ENCODE measurements at regions not wholly inside any gene's neighbourhood (a gene's known extent, or its start where the extent isn't known, plus 50 kb on each side); places are given as distances from the start of the nearest gene placed in this dataset.

DNA sequence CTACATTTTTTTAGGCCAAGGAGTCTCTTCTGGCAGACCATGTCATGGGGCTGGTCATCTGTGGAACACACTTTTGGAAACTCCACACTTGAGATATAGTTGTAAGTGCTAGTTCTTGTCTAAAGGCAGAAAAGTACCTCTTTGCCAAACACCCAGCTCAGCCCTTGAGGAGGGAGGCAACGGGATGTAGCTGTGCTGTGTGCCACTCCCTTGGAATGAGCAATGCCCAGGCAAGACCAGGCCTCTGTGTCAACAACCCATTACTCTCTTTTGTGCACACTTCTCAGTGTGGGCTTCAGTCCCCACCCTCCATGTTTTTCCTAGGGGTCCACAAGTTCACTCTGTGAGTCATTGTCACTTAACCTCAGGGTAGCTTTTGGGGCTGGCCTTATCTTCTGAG is 528.3 kb upstream of the CFAP20DC start:
- no peak for FAIRE-seq

DNA sequence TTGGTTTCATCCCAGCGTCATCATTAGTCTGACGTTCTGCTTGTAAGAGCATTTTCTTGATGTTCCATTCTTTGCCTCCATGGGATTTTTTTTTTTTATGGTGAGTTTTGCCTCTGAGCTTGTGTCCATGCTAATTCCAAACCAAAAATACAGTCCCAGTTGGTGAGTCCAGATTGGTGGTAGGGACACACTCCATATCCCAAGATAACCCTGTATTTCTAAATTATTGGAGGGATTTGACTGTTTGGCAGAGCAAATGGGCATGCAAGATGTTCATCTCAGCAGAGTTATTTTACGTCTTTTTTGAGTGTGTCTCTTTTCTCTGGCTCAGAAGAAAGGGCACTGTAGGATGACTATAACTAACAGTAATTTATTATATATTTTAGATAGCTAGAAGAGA is 526.8 kb upstream of the CFAP20DC start:
- no peak for FAIRE-seq

DNA sequence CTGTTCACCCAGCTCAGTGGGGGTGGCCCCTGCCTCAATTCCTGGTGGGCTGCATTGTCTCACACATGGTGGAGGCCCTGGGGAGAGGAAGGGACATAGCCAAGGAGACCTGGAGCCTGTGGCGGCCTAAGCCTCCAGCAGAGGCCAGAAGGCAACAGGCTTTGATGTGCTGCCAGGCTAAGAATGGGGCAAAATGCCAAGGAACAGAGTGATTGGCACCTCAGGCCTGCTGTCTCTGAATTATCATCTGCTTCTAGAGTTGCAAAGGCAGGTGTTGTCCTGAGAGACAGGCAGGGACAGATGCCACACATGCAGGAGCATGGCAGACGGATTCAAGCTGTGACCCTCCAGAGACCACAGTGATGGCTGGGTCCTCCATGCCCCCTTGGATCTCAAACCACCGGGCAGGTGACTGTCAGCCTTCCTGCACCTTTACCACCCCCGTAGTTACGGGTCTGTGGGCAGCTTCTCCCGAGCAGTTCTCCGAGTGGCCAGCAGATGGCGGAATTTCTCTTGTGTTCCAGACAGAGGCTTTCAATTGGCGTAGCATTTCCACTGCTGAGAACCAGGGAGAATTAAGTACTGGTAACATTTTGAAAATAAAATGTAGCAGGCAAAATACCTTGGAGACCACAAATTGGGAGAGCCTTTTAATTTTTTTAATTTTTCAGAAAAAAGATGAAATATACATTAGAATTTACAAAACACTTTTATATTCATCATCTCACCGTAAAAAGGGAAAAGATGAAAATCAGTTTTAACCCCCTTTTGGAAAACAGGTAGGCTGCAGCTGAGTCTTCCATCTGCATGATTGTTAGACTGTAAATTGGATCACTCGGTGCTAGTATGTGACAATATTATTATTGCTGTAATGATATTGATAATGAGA is 525.5 kb upstream of the CFAP20DC start:
- FAIRE-seq, result peak; percentile 21

DNA sequence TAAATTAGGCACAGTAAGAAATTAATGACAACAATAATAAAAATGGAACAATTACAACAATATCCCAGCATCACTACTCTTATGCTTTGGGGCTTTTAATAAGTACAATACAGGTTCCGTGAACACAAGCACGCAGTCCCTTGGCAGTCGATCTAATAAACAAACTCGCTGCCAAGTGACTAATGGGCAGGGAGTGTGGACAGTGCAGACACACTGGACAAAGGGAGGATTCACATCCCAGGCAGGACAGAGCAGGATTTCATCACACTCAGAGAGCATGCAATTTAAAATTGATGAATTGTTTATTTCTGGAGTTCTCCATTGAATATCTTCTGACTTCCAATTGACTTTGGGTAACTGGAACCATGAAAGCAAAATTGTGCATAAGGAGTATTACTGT is 524.1 kb upstream of the CFAP20DC start:
- no peak for FAIRE-seq

DNA sequence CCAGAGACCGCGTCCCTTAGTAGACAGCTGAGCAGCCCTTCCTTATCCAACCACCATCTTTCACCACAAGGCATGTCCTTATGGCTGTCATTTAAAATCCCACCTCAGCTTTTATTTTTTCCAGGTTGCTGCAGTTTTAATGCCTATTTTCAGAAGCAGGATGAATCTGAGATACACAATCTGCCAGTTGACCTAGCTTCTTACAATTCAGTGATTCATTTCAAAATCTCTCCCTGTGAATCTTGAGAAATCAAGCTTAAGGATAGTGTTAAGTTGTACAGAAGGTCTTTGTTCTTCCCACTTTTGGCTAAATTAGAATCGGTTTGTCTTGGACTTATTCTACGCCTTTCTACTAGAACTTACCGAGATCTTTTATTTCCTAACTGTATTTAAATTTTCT is 522.3 kb upstream of the CFAP20DC start:
- no peak for FAIRE-seq

DNA sequence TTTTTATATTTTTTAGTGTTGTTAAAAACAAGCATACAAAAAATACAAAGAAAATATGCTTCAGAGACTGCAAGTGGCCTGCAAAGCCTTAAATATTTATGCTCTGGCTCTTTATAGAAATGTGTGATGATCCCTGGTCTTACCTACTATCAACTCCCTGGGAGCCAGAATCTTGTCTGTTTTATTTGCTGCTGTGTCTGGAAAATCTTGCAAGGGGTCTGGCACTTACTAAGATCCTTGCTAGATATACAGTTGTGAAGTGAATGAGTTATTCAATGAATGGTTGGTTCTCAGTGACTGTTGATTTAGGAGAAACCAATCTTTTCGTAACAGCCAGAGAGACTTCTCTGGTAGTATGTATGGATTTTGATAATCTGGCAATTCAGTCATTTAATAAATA is 521.0 kb upstream of the CFAP20DC start:
- FAIRE-seq, result no peak

DNA sequence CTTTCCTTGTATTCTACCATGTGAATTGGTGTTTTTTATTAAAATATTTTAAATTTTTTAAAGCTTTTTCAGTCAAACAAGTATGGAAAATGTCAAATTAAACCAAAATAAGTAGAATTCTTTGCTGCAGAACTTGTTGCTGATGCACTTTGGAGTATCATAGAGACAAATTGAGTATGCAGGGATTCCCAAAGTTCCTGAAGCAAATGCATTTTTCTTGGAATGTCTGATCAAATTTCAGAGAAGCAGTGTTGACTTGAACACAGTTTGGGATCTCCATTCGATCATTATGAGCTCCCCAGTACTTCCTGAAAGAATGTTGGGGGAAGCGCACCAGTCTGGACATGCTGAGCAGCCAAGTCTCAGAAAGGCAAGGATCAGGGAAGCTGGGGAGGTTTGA is 517.8 kb upstream of the CFAP20DC start:
- FAIRE-seq, result no peak

DNA sequence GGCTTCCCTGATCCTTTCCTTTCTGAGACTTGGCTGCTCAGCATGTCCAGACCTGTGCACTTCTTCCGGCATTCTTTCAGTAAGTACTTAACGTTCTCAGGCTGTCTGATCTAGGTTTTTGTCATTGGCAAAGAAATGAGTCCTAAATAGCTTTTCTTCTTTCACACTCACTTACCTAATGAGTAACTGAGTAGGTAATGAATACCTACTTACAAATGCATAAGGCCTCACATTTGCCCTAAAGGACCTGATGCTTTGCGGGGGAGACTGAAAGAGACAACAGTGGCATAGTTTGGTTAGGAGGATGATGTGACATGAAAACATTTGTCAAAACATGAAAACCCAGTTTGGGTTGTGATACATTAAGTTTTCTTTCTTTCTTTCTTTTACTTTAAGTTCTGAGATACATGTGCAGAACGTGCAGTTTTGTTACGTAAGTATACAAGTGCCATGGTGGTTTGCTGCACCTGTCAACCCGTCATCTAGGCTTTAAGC is 516.7 kb upstream of the CFAP20DC start:
- no peak for FAIRE-seq

DNA sequence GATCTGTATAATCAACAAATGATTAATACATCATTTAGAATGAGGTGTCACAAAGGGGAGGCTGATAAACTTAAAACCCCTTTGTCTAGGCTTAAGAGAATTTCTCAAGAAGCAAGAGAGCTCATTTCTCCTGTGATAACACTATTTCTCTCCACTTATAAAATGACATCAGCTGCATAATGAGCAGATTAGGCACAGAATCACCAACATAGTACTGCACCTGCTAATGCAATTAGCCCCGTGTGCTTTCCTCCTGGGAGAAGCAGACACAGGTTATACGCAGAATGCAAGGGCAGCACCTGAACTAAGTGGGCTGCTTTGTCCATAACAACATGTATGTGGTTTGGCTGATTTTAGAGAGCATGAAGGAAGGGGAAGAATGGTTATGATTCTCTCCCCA is 515.3 kb upstream of the CFAP20DC start:
- FAIRE-seq, result no peak

DNA sequence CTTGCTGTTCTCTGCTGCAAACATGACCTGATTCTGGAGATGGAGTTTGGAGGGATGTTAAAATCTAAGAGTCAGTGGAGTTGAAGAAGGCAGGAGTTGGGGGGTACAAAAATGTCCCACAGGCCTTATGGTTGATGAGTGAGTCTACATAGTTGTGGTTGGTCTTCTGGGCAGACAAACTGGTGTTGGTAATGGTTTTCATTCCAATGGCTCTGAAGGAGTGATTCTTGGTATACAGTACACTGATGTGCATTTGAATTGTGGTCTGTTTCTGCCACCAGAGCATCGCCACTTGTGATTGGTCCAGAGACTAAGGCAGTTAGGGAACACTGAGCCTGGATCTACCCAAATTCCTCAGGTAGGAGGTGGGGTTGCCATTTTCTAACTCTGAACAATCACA is 514.1 kb upstream of the CFAP20DC start:
- no peak for FAIRE-seq

DNA sequence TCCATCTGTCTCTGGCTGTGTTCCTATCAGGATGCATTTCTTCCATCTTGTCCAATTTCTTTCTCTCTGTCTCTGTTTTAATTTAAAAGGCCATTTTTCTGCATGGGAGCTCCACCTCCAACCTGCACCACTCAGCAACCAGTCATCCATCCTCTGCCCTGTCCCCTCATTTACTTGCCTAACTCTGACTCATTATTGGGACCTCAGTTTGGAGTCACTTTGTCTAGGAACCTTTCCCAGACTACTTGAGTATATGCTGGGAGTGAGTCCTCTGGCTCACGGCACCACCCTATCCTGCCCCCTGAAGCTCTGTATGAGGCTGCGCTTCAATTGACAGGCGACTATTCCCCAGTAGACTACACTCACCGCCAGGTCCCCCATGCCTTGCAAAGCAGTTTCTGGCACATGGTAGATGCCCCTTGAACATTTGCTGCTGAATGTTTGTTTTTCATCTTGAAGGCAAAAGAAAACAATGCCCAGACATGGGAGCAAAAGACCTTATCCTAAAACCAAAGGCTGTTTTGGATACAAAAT is 513.3 kb upstream of the CFAP20DC start:
- FAIRE-seq, result no peak

DNA sequence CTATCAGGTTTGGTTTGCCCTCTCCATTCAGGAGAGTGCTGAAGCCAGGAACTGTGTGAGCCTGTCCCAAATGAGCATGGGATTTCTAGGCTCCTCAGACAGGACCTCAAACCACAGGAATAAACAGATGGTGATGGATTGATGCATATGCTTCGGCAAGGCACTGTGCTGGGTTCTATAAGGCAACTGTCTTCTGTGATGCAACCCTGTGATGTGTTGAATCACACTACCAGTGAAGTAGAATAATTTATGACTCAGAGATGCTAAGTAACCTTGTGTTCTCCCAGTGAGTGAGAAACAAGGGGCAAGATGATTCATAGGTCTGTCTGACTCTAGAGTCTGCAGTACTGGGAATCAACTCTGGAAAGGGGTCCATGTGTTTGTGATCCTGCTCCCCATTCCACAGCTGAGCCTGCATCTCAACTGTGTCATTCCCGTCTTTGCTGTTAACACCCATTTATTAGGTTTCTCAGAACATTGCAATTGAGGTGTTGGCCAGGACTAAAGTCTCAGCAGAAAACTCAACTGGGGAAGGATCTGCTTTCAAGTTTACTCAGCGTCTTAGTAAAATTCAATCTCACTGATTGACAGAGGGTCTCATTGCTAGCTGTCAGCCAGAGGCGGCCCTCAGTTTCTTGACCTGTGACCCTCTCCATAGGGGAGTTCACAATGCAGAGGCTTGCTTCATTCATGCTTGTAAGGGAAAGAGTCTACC is 510.1 kb upstream of the CFAP20DC start:
- FAIRE-seq, result no peak

DNA sequence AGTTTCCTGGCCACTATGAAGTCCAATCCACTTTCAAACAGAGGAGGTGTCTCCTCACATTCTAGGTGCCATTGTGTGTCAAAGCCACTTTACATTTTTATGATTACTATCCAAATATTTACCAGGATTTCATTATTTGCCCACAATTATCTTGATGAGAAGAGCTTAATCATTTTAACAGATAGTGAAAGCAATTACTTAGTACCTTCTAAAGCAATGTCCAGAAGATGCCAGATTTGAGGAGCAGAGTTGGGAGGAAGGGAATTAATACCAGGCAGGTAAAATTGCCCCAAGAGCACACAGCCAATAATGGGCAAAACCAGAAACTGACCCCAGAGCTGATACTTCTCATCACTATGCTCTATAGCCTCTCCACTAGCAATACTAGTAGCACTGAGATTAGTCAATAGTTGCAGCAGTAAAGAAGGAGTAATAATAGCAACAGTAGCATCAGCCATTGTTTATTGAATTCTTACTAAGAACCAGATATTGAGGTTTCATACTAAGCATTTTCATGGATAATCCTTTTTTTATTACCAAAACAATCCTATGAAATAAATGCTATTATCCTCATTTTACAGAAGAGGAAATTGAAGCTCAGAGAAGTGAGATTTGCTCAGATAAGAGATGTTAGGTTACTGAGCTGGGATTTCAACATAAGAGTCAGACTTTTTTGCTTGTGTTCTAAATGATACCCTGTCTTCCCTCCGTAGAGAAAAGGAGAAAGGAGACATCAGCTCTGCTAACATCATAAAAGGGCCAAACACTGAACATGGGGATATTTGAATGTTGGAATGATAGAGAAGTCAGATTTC is 509.3 kb upstream of the CFAP20DC start:
- no peak for FAIRE-seq

DNA sequence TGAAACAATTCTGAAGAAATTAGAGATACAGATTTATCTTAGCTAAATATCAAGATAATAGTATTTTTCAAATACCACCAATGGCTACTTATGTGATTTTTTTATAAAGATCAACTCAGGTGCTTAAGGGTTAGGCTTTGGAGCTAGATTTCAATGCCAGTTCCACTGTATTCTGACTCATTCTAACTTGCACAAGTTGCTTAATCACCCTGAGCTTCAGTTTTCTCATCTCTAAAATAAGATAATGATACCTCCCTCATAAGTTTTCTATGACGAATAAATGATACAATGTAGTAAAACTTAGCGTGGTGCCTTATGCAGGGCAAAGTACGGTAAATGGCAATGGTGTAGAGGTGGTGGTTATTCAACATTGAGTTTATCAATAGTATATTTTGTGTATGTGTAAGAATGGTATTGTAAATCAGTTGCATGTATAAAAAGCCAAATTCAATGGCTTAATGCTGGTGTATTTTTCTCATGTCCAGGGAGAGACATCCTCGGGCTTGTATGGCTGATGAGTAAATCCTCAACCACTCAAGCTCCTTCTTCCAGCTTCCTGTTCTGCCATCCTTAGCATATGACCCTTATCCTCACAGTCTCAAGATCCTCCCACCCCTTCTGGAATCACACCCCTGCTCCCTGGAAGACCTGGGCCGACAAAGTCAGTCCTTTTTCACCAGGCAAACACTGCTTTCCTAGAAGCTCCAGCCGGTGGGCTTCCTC is 505.9 kb upstream of the CFAP20DC start:
- no peak for FAIRE-seq

DNA sequence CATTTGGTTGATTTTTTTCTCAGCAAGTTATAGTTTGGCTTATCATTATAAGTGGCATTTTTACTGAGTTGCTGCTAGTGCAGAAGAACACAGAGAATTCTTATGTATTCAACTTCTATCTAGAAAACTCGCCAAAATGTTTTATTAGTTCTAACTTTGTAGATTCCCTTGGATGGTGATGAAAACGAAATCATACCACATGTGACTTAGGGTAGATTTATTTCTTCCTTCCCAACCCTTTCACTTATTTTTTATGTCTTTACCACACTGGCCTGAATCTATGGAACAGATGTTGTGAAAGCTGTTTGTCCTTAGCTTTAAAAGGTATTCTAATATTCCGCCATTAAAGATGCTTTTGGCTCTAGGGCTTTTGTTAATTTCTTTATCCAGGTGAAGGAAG is 503.3 kb upstream of the CFAP20DC start:
- FAIRE-seq, result no peak

DNA sequence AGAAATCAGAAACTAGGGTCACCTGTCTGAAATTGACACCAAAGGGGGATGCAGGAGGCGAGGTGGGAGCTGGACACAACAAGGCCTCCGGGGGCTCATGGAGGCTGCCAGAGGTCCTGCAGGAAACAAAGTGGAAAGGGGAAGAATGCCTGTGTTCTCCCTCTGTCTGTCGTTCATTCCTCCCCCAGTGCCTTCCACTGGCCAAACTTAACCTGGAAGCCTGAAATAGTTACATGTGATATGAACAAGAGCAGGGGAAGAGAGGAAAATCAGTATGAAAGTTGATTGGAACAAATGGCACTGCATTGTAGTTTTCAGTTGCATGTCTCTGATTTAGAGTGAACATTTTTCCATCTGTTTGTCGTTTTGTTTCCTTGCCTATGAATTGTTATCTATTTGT is 502.0 kb upstream of the CFAP20DC start:
- no peak for FAIRE-seq

DNA sequence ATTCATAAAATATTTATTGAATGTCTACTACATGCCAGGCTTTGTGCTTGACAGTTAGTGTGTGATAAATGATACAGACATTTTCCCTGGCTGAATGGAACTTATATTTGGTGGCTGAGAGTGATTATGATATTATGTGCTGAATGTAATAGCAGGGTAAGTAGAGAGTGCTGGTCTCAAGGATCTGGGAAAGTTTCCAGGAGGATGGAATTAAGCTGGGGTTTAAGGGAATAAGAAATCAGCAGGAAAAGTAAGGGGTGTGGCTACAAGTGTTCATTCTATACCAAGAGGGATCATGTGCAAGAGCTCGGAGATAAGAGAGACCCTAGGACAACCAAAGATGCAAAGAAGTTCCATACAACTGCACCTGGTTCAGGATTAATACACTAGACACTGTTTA is 500.1 kb upstream of the CFAP20DC start:
- no peak for FAIRE-seq

DNA sequence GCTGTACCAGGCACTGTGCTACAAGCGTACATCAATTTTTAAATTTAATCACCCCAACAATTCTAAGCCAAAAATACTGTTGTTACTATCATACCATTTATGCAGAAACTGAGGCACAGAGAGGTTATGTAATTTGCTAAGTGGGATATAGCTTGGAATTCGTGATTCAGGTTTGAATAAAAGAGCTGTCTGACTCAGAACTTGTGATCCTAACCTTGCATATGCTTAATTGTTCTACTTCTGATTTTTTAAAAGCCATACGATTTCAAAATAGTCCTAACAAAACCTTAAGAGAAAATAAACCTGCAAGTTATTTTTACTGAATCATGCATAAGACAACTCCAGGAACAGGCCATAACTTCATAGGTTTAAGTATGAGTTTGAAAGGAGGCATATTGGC is 498.0 kb upstream of the CFAP20DC start:
- FAIRE-seq, result no peak

DNA sequence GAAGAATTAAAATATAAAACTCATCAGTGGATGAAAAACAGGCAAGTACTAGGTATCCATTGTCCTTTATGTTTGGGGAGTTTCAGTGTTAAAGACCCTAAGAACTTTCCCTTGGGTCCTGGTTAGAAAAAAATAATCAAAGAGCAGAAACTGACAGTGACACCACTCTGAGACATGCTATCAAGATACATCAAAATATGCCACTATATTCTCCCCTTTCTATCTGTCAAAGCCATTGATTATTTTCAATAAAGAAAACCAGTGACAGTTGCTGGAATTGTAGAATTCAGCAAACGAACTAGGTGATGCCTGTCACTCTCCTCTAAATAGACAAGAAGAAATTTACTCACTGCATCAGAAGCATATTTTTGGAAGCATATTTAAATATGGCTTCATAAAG is 496.7 kb upstream of the CFAP20DC start:
- no peak for FAIRE-seq

DNA sequence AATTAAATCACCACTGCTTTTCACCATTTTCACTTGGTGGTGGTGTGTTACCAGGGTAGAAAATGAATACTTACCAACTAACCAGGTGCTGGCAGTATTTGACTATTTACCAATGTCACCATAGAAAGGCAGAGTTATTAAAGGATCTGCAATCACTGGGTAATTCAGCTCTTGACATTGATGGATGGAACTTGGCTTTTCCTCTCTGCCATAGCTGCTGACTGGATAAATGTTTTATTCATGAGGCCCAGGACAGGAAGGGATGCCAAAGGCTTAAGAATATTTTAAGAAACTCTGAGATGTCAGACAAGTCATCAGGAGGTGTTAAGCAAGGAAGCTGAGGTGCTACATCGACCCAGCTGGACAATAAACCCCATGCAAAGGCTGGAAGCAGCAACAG is 495.5 kb upstream of the CFAP20DC start:
- no peak for FAIRE-seq

DNA sequence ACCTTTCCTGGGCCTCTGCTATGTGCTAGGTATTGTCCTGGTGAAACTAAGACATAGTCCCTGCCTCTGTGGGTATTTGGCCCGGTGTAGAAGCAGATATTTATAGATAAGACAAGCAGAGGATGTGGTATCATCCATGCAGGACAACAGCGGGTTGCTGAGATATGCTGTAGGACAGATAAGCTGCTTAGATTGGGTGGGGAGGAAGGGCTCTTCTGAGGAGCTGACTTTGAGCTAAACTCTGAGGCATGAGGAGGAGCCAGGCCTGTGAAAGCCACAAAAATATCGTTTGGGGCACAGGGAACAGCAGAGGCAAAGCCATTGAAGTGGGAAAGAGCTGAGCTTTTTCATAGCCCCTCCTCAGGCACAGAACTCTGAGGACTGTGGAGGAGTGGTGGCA is 492.5 kb upstream of the CFAP20DC start:
- no peak for FAIRE-seq

DNA sequence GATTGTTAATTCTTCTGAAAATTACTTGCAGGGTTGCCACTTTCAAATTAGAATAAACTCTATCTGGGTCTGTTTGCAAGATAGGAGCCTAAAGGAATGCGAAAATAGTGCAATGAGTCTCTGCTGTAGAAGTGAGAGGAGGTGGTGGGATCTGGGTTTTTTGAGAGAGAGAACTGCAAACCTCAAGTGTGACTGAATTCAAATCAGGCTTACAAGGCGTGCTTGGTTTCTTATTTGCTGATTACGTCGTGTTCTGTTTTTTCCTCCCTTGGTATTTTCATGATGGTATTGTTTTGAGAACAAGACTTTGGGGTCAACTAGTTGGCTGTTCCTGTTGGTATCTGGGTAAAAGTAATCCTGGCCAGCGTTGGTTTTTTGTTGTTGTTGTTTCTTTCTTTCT is 490.9 kb upstream of the CFAP20DC start:
- no peak for FAIRE-seq

DNA sequence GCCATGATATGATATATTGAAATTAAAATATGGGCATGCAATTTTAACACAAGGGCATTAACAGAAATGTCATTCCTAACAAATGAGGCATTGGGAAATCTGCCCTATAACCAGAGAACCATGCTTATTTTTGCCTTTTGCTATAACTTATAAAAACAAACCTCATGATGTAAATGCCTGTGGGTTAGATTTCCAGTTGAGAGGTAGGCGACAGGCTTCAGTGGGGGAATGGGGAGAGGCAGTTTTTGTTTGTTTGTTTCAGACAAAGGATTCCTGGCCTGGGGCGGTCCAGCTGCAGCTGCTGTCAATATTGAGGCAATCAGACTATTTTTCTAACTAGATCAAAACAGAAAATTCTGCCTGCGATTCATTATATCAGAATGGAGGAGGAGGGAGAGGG is 490.4 kb upstream of the CFAP20DC start:
- FAIRE-seq, result no peak
